Neural cell (in vitro differentiated cells): ENCODE measurements at regions not wholly inside any gene's neighbourhood (a gene's known extent, or its start where the extent isn't known, plus 50 kb on each side); places are given as distances from the start of the nearest gene placed in this dataset.

ENCODE experiments used
- EZH2 ChIP-seq: fragments of 200-600, 300-800 bp; shearing (Covaris generic), sonication (generic); IDR thresholded peaks from 2 replicates; pipeline ENCODE4 v1.6.1; 2014; ENCODE audit warnings: antibody characterized with exemption, low read length, borderline replicate concordance, mild to moderate bottlenecking; ENCODE audit not compliant: insufficient read depth, poor library complexity, severe bottlenecking
- POLR2AphosphoS5 ChIP-seq: IDR thresholded peaks from 2 replicates; pipeline ENCODE4 v1.6.1; 2012
- TF ChIP-seq, protein P1 (sequence below): fragments of 450-650 bp; IDR thresholded peaks from 2 replicates; pipeline ENCODE4 v1.5.1; 2014; ENCODE audit warnings: antibody characterized with exemption, mild to moderate bottlenecking, moderate library complexity; ENCODE audit not compliant: poor library complexity, severe bottlenecking

- TF ChIP-seq, protein P1, sequence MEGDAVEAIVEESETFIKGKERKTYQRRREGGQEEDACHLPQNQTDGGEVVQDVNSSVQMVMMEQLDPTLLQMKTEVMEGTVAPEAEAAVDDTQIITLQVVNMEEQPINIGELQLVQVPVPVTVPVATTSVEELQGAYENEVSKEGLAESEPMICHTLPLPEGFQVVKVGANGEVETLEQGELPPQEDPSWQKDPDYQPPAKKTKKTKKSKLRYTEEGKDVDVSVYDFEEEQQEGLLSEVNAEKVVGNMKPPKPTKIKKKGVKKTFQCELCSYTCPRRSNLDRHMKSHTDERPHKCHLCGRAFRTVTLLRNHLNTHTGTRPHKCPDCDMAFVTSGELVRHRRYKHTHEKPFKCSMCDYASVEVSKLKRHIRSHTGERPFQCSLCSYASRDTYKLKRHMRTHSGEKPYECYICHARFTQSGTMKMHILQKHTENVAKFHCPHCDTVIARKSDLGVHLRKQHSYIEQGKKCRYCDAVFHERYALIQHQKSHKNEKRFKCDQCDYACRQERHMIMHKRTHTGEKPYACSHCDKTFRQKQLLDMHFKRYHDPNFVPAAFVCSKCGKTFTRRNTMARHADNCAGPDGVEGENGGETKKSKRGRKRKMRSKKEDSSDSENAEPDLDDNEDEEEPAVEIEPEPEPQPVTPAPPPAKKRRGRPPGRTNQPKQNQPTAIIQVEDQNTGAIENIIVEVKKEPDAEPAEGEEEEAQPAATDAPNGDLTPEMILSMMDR: no peak
- TF ChIP-seq POLR2AphosphoS5 (no peak), EZH2 (no peak)
These were observed 95.1 kb upstream of the PLET1 start for GRCh38 chr11:112355726-112356125.
